ENCODE measurements at regions not wholly inside any gene's neighbourhood (a gene's known extent, or its start where the extent isn't known, plus 50 kb on each side); places are given as distances from the start of the nearest gene placed in this dataset.

DNA sequence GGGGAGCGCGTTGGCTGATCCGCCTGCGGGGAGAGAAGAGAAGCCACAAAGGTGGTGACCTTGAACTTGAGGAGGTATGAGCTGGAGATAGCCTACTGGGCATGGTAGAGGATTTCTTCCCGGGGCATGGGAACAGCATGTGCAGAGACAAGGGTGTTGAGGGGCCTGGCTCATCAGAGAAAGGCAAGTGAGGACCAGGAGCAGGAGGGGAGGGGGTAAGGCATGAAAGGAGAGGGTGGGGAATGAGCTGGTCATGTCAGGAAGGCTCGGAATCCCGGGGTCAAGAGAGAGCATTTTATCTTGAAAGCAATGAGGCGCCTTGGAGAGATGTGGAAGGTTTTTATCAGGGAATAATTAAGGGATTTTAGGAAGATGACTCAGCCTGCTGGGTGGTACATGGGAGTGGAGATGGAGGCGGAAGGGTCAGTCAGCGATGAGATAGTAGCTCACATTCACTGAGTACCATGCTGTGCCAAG lies 121.1 kb downstream of the LHX2 start:
- no peak for TF ChIP-seq GLIS3 (CRISPR knock-in tag; IDR thresholded peaks at IDR 0.05)
- TF ChIP-seq TCF4 (CRISPR knock-in tag; IDR thresholded peaks at IDR 0.05; ENCODE audit: borderline replicate concordance): no peak
- TF ChIP-seq CREB5 (CRISPR knock-in tag; IDR thresholded peaks at IDR 0.05; ENCODE audit: low read depth): no peak
- ATAC-seq: peak; percentile 55

GRCh38 chr9:124133727-124134126 lies 122.2 kb downstream of the LHX2 start:
- TF ChIP-seq PATZ1 (CRISPR knock-in tag; IDR thresholded peaks at IDR 0.05; ENCODE audit: borderline replicate concordance) (no peak), GLIS3 (CRISPR knock-in tag; IDR thresholded peaks at IDR 0.05) (no peak), BACH2 (CRISPR knock-in tag; IDR thresholded peaks at IDR 0.05; ENCODE audit: borderline replicate concordance) (no peak), ZNF8 (CRISPR knock-in tag; IDR thresholded peaks at IDR 0.05) (no peak), TCF4 (CRISPR knock-in tag; IDR thresholded peaks at IDR 0.05; ENCODE audit: borderline replicate concordance) (no peak), RARB (CRISPR knock-in tag; IDR thresholded peaks at IDR 0.05) (no peak), ISL1 (CRISPR knock-in tag; IDR thresholded peaks at IDR 0.05) (no peak), TOX (CRISPR knock-in tag; IDR thresholded peaks at IDR 0.05; ENCODE audit: borderline replicate concordance) (no peak), ESRRG (CRISPR knock-in tag; IDR thresholded peaks at IDR 0.05) (no peak), CREB5 (CRISPR knock-in tag; IDR thresholded peaks at IDR 0.05; ENCODE audit: low read depth) (no peak), ZFP3 (CRISPR knock-in tag; IDR thresholded peaks at IDR 0.05) (no peak), CSDC2 (CRISPR knock-in tag; IDR thresholded peaks at IDR 0.05) (no peak)
- TF ChIP-seq, protein P1, sequence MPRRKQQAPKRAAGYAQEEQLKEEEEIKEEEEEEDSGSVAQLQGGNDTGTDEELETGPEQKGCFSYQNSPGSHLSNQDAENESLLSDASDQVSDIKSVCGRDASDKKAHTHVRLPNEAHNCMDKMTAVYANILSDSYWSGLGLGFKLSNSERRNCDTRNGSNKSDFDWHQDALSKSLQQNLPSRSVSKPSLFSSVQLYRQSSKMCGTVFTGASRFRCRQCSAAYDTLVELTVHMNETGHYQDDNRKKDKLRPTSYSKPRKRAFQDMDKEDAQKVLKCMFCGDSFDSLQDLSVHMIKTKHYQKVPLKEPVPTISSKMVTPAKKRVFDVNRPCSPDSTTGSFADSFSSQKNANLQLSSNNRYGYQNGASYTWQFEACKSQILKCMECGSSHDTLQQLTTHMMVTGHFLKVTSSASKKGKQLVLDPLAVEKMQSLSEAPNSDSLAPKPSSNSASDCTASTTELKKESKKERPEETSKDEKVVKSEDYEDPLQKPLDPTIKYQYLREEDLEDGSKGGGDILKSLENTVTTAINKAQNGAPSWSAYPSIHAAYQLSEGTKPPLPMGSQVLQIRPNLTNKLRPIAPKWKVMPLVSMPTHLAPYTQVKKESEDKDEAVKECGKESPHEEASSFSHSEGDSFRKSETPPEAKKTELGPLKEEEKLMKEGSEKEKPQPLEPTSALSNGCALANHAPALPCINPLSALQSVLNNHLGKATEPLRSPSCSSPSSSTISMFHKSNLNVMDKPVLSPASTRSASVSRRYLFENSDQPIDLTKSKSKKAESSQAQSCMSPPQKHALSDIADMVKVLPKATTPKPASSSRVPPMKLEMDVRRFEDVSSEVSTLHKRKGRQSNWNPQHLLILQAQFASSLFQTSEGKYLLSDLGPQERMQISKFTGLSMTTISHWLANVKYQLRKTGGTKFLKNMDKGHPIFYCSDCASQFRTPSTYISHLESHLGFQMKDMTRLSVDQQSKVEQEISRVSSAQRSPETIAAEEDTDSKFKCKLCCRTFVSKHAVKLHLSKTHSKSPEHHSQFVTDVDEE (CRISPR knock-in tag; IDR thresholded peaks at IDR 0.05): no peak
- TF ChIP-seq, protein P2, sequence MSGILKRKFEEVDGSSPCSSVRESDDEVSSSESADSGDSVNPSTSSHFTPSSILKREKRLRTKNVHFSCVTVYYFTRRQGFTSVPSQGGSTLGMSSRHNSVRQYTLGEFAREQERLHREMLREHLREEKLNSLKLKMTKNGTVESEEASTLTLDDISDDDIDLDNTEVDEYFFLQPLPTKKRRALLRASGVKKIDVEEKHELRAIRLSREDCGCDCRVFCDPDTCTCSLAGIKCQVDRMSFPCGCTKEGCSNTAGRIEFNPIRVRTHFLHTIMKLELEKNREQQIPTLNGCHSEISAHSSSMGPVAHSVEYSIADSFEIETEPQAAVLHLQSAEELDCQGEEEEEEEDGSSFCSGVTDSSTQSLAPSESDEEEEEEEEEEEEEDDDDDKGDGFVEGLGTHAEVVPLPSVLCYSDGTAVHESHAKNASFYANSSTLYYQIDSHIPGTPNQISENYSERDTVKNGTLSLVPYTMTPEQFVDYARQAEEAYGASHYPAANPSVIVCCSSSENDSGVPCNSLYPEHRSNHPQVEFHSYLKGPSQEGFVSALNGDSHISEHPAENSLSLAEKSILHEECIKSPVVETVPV (CRISPR knock-in tag; IDR thresholded peaks at IDR 0.05): no peak
- peak; percentile 86 for ATAC-seq

GRCh38 chr9:124134526-124134925 lies 123.0 kb downstream of the LHX2 start:
- no peak for ATAC-seq
- TF ChIP-seq ZFP3 (CRISPR knock-in tag; IDR thresholded peaks at IDR 0.05): no peak
- TF ChIP-seq POU6F1 (CRISPR knock-in tag; IDR thresholded peaks at IDR 0.05; ENCODE audit: borderline replicate concordance, low read depth): no peak
- no peak for TF ChIP-seq PPARA (CRISPR knock-in tag; IDR thresholded peaks at IDR 0.05; ENCODE audit: borderline replicate concordance)
- no peak for TF ChIP-seq ZNF8 (CRISPR knock-in tag; IDR thresholded peaks at IDR 0.05)
- TF ChIP-seq CSDC2 (CRISPR knock-in tag; IDR thresholded peaks at IDR 0.05): no peak
- no peak for TF ChIP-seq CREB5 (CRISPR knock-in tag; IDR thresholded peaks at IDR 0.05; ENCODE audit: low read depth)
- no peak for TF ChIP-seq PATZ1 (CRISPR knock-in tag; IDR thresholded peaks at IDR 0.05; ENCODE audit: borderline replicate concordance)
- no peak for TF ChIP-seq ZNF70 (CRISPR knock-in tag; IDR thresholded peaks at IDR 0.05)
- TF ChIP-seq ESRRG (CRISPR knock-in tag; IDR thresholded peaks at IDR 0.05): no peak
- TF ChIP-seq OSR1 (CRISPR knock-in tag; IDR thresholded peaks at IDR 0.05): no peak
- no peak for TF ChIP-seq ISL1 (CRISPR knock-in tag; IDR thresholded peaks at IDR 0.05)
